GM18858 (cell line): ENCODE measurements at regions not wholly inside any gene's neighbourhood (a gene's known extent, or its start where the extent isn't known, plus 50 kb on each side); places are given as distances from the start of the nearest gene placed in this dataset.

Experiments used
- ATAC-seq: cut with Tn5 transposase; IDR thresholded peaks from one replicate; pipeline ENCODE4 v1.9.1; 2021; ENCODE audit not compliant: unreplicated experiment

DNA sequence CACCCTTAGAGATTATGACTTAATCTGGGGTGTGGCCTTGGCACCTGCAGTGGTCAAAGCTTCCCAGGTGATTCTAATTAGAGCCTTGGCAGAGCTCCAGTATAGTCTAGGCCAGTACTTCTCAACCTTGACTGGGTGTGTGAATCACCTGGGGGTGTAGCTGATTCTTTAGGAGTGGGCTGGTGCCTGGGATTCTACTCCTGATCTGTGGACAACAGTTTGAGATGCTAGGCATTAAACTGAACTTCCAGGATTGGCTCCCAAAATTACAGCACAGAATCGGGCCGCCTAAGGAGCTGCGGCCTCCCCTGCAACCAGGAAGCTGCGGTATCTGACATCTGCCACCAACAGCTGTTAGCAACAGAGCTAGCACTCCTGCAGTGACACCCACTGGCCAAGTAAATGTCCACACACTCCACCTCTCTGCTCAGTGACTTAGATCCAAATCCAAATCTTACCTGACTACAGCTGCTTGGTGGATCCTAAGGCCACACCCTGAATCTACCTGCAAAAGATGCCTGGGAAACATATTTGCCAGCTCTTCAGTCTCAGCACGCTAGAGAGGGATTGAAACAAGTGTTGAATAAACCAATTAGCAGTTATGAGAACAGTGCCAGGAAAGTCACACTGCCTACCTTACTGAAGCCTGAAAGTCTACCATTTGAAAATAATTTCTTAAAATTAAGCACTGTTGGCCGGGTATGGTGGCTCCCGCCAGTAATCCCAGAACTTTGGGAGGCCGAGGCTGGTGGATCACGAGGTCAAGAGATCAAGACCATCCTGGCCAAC lies 126.7 kb downstream of the UNC5CL start:
- peak; percentile 90 for ATAC-seq

- no peak for ATAC-seq
Measured at GRCh38 chr6:40910260-40910893, 128.6 kb downstream of the UNC5CL start.

DNA sequence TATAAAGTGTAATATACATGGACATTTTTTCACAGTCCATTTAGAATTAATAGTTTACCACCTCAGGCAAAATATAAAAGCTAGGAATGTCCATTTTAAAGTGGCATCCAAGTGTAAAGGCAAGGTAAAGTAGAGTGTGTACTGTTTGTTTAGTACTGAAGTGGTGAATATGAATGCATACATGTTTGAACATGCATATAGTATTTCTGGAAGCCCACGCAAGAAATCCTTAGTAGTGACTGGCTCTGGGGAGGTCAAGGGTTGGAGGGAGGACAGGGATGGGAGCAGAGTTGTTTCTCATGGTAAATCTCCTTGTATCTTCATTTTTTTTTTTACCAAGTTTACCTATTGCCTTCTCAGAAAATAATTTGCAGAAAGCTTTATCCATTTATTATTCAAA lies 129.2 kb downstream of the UNC5CL start:
- no peak for ATAC-seq

GRCh38 chr6:40907198-40907701 lies 131.8 kb downstream of the UNC5CL start:
- ATAC-seq, result no peak

GRCh38 chr6:40906759-40907158 lies 132.3 kb downstream of the UNC5CL start:
- ATAC-seq, result no peak

DNA sequence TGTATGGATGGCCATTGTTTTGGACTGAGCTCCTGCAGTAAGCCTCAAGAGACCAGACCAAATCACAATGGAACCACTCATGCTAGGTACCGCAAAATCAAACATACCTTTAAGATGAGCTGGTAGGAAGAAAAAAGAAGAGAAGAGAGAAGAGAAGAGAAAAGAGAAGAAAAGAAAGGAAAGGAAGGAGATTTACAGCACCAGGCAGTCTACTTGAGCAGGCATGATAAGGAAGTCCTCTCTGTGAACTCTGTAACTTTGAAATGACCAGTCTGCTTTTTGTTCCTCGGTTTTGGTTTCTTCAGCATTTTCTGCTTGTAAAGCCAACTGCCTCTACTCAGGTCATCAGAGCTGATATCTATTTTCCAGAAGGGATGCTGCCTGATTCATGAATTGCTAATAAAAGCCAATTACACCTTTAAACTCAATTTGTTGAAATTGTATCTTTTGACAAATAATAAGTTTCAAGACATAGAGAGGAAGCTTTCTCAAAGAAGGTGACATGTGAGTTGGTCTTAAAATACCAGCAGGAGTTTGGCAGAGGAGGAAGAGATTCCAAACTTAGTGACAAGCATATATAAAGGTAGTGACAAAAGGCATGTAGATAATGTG lies 134.3 kb downstream of the UNC5CL start:
- ATAC-seq, result no peak

- no peak for ATAC-seq
Measured at GRCh38 chr6:40903456-40903855, 135.6 kb downstream of the UNC5CL start.

DNA sequence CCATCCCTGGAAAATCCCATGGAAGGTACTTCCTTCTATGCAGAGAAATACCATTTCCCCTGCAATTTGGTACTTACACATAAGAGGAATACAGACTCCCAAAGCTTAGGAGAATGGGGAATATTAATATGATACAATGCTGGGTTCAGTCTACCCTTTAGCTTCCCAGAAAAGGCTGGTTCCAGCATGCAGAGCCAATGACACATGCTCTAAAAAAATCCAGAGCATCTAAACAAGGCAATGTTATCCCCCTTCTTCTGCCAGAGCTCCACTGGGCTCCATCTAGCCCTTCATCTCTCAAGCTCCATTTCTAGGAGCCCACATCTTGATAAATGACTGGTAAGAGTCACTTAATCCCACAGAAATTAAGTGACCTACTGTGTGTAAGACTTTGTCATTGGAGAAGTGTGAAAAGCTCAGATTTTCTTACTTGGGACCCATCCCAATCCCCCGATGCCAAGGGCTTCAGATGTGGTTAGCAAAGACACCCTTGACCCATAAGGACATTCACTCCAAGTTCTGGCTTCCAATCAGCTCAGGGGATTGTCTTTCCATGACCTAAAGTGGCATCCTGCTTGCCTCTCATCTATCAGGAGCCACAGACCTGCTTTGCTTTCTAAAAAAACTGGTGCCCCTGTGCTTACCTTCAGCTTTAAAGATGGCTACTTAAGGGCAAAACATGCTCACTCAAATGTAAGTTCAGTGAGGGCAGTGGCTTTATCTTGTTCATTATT lies 137.5 kb downstream of the UNC5CL start:
- ATAC-seq, result no peak

DNA sequence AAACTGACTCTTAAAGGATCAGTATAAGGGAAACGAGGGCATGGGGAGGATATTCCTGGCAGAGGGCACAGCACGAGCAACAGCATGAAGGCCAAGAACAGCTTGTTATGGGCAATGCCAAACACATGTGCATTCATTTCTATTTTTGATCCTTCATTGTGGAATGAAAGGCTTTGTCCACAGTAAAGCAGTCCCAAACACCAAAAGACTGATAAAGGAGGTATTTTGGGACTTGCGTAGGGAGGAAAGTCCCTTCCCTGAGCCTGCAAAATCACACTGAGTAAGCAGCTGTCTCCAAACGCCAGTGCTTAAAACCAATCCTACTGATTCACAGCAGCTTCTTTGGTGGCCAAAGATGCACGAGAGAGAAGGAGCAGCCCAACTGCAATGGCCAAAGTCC lies 138.2 kb downstream of the UNC5CL start:
- ATAC-seq, result no peak

- no peak for ATAC-seq
Measured at GRCh38 chr6:40899684-40900155, 139.3 kb downstream of the UNC5CL start.

DNA sequence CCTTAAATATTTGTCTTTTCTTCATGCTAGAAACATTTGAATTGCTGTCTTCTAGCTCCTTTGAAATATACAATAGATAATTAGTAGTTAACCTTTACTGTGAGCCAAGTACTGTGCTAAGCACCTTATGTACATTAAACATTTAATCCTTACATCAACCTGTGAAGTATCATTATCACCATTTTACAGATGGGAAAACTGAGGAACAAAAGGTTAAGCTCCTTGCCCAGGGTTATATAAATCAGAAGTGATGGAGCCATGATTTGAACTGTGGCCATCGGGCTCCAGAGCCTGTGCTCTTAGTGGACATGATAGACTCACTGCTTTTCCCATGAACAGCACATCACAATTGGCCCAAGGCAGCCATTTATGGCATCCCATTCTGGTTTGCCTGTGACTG lies 140.9 kb downstream of the UNC5CL start:
- no peak for ATAC-seq

DNA sequence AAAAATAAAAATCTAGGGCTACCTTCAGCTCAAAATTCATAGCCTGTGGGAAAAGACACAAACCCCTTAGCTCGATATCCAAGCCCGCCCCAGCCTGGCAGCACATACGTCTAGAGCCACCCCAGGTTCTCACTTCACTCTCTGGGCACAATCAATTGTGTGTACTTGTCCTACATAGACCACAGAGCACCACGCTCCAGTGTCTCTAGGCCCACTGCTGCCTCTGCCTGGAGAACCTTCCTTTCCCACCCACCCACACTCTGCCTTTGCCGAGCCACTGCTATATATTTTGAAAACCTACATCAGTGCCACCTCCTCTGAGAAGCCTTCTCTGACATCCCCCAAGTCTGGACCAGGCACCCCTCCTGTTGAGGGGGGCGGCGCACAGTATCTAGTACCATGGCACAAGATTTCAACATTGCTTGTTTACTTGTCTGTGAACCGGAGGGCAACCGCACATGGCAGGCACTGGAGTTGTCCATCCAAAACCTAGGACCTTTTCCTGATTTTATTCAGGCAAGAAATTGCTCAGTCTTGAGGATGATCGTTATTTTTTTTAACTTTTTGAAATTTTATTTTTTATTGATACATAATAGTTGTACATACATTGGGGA lies 141.5 kb downstream of the UNC5CL start:
- no peak for ATAC-seq

DNA sequence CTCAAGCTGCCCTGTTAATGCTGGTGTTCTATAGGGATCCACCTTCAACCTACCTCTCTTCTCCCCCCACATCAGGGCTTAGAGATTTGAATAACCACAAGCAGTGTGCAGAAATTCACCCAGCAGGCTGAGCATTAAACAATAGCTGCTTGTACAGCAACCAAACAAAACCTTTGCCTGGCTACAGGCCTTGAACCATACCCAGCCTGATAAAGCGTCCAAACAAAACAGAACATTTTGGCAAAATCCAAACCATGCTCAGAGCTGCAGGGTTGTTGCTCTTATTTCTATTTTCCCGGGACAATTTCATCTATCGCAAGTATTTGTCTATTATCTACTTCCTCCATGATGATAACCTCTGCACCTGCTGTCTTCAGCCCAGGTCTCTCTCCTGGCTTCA lies 142.3 kb downstream of the UNC5CL start:
- no peak for ATAC-seq

DNA sequence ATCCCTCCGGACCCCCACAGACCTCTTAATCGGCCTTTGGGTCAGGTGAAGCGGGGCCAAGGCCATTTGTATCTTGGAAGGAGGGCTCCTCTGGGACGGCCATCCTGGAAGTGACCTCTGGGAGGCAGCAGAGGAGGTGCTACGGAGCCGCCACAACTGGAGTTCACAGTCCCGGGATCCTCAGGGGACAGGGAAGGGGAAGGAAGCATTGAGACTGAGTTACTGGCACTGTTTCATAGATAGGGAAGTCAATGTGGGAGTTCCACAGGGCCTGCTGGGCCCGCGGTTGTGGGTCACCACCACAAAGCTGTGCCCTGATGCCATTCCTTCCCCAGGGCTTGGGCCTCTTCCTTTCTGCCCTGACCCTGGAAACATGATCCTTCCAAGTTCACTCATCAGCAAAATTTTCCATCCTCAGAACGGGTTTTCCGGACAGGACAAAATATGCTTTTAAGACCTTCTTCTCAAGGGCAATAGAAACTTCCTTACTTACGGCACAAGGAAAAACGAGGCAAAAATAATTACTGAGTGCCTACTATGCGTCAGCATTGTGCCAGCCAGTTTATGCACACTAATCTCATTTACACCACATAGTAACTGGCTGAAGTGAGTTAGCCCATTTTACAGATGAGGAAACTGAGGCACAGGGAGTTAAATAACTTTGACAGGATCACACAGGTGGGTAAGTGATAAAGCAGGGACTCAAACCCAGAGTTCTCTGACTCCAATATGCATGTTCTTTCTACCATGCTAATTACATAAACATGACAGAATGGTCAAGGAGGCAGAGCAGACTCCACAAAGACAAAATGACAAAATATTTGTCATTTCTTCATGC lies 143.8 kb downstream of the UNC5CL start:
- no peak for ATAC-seq

GRCh38 chr6:40893021-40893420 lies 146.0 kb downstream of the UNC5CL start:
- no peak for ATAC-seq

GRCh38 chr6:40892223-40892622 lies 146.8 kb downstream of the UNC5CL start:
- ATAC-seq, result no peak

DNA sequence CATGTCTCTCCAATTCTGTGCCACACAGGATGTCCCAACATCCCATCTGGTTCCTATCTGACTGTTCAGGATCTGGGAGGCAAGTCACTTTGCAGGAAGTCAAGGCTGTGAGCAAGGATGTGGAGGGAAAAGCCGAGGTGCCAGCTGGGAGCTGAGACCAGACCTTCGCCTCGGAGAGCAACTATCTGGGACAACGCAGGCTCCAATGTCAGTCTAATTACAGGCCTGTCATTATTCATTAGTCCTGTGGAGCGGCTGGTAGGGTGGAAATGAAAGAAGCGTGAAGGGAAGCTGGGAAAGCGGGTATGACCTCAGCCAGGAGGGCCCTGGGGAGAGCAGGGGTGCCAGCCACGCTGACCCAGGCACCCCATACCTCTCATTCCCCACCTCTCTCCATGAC lies 147.3 kb downstream of the UNC5CL start:
- no peak for ATAC-seq

DNA sequence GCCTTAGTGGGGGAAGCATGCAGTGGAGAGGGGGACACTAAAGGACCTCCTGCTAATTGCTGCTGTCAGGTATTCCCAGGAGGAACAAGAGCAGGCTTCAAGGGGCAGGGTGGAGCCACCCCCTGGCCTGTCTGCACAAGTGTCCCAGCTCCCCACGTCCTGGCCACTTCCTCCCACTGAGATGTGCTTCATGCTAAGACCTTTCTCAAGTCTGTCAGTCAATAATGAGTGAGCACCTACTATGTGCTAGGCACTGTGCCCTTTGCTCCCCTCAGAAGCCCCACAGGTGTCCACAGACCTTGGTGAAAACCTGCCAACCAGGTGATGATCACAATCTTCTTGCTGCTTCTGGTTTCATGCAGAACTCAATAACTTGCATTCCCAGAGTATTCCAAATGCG lies 147.9 kb downstream of the UNC5CL start:
- ATAC-seq, result no peak

DNA sequence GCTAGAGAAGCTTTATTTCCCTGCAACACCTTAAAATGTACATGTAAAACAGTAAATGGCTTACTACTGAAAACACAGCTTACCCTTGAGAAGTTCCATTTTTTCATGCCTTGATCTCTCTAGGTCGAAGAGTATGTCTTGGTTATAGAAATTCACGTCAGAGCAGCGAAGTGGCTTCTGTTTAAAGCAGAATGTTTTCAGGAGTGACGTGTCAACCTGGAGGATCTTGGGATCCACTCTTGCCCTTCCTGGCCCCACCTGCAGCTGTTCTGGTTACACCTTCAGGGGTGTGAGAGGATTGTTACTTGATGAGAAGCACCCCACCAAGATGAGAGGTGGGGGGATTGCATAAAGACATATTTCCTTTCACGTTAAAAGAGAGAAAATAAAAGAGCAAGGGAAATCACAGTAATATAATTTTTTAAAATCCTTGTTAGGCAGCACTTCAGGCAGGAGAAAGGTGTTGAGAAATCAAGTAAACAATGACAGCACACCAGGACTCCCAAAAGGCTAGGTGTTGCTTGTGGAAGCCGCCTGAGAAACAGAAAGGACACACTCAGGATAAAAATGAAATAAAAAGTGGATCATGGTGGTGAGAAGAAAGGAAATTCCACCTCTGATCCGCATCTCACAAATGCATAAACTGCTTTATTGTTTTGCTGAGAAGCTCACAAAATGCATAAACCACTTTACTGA lies 149.7 kb downstream of the UNC5CL start:
- no peak for ATAC-seq
